GM20000 (cell line): ENCODE measurements at regions not wholly inside any gene's neighbourhood (a gene's known extent, or its start where the extent isn't known, plus 50 kb on each side); places are given as distances from the start of the nearest gene placed in this dataset.

Source experiments
- DNase-seq: peaks from one replicate; pipeline ENCODE4 v3.0.0; 2012; ENCODE audit warnings: low spot score
- TF ChIP-seq, protein P1 (sequence below): IDR thresholded peaks from 2 replicates; pipeline ENCODE4 v1.5.1; 2012; ENCODE audit warnings: mild to moderate bottlenecking, control low read depth; ENCODE audit errors: extremely low read depth, missing control alignments

DNA sequence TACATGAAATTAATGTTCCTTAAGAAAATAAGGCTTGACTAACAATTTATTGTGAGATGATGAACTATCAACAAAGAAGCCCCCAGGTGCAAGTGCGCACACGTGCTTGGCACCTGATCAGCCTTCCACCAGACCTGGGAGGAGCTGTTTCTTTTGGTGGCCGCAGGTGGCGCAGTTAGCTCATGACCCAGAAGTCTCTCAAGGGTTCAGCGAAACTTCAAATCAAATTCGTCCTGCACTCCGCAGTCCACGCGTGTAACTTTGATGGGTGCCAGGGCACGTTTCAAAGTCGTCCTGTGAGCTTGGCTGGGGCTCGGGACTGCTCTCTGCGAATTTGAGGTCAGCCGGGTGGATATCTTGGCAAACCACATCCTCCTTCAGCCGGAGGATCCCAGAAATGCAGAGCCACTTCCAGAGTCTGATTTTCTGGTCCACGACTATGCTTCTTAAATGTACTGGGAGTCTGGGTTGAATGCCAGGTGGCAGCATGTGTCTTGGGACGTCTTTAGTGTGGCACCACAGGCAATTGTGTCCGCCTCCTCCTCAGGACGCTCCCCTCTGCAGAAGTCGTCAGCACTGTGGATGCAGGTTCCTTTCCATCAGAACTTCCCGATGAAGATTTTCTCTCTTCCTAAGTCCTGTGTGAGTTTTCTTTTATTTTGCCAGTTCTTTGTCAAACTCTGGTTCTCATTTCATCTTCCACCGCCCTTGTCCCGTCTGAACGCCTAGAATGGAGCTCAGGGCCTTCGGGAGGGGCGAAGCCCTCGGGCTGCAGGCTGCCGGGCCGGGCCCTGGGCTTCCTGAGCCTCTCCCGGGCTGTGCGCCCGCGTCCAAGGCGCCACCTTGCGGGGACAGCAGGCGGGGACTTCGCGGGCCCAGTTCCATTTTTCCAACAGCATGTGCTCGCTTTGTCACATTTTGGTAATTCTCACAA lies 61.3 kb upstream of the RAPGEF4 start:
- peak; percentile 62 for DNase-seq
- TF ChIP-seq, protein P1, sequence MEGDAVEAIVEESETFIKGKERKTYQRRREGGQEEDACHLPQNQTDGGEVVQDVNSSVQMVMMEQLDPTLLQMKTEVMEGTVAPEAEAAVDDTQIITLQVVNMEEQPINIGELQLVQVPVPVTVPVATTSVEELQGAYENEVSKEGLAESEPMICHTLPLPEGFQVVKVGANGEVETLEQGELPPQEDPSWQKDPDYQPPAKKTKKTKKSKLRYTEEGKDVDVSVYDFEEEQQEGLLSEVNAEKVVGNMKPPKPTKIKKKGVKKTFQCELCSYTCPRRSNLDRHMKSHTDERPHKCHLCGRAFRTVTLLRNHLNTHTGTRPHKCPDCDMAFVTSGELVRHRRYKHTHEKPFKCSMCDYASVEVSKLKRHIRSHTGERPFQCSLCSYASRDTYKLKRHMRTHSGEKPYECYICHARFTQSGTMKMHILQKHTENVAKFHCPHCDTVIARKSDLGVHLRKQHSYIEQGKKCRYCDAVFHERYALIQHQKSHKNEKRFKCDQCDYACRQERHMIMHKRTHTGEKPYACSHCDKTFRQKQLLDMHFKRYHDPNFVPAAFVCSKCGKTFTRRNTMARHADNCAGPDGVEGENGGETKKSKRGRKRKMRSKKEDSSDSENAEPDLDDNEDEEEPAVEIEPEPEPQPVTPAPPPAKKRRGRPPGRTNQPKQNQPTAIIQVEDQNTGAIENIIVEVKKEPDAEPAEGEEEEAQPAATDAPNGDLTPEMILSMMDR: peak; percentile 58

DNA sequence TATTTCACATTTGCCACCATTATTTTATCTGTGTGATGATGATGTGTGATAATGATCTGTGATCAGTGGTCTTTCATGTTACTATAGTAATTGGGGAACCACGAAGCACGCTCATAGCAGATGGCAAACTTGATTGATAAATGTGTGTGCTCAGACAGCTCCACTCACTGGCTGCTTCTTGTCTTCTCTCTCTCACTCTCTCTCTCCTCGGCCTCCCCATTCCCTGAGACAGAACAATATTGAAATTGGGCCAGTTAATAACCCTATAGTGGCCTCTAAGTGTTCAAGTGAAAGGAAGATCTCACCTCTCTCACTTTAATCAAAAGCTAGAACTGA lies 60.7 kb upstream of the RAPGEF4 start:
- no peak for DNase-seq
- TF ChIP-seq, protein P1: no peak

DNA sequence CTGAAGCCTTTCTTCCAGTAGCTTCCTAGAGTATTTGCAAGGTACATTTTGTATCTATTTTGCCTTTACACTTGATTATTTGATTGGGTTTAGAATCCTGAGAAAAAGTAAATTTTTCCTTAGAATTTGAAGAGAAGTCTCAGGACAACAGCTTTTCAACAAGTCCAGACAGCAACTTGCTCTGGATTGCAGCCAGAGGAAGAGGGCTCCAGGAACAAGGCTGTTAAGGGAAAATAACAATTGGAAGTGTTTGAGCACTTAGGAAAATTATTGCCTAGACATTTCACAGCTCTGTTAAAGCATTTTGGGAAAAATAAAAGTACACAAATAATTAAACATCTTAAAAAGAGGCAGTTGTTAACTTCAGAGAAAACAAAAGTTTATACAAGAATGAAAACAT lies 58.3 kb upstream of the RAPGEF4 start:
- DNase-seq: no peak
- TF ChIP-seq, protein P1: no peak

DNA sequence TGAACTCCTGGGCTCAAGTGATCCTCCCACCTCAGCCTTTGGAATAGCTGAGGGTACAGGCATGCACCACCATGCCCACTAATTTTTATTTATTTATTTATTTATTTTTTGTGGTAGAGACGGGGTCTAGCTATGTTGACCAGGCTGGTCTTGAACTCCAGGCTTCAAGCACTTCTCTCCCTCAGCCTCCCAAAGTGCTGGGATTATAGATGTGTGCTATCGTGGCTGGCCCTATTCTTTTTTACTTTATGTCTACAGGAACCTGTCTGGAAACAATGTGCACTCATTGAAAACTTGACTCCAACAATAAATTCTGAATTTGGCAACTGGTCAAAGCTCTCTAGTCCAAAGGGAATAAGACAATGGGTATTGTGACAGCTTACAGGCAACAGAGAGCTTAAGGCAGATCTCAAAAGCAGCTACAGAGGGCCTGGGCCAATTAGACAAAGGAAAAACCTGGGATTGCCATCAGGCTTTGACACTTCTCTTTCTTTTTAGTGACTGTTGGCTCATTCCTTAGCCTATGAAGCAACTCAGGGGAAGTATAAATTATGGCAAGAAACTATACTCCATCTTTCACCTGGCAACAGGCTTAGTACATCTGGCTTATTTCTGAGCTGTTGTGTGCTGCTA lies 55.1 kb upstream of the RAPGEF4 start:
- TF ChIP-seq, protein P1: no peak
- DNase-seq: no peak

DNA sequence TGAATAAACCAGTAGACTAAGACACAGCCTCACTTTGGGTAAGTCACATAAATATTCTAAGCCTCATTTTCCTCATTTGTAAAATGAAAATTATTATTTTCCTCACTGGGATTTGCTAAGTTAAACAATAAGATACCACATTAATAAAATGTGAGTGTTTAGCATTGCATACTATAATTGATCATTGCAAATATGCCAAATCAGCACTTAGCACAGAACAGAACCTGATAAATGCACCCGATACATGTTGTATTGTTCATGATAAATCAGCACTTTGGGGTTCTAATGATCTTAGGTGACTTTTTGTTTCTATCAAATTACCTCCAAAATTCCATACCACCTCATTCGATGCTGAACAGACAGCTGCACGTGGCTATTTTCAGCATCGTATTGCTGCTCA lies 50.2 kb upstream of the RAPGEF4 start:
- TF ChIP-seq, protein P1: no peak
- DNase-seq: no peak
